ENCODE measurements at regions not wholly inside any gene's neighbourhood (a gene's known extent, or its start where the extent isn't known, plus 50 kb on each side); places are given as distances from the start of the nearest gene placed in this dataset.

- no peak for TF ChIP-seq GATA3 (IDR thresholded peaks at IDR 0.05; ENCODE audit: low read depth, low read length)
- no peak for TF ChIP-seq GATA2 (IDR thresholded peaks at IDR 0.05; ENCODE audit: low read depth, low read length)
Observed at GRCh38 chr7:110296321-110296720, 794.6 kb upstream of the LRRN3 start.

All from SH-SY5Y (cell line).